A549 (cell line): ENCODE measurements at regions not wholly inside any gene's neighbourhood (a gene's known extent, or its start where the extent isn't known, plus 50 kb on each side); places are given as distances from the start of the nearest gene placed in this dataset.

Source experiments
- ATAC-seq, 2 experiments: fragments of 200-7000 bp in 1 of 2; fragments of >200 bp in 1 of 2; cut with Nextera tagmentation in 1 of 2; cut with Tn5 transposase in 1 of 2; 3 replicates each; pipeline versions ENCODE4 v1.8.0 to v1.9.1; 2018 to 2020; ENCODE audit warnings: mild to moderate bottlenecking in 1 of 2, moderate library complexity in 1 of 2
- CTCF ChIA-PET: fragments of 300-600 bp; sonication (Branson Sonifier 250); formaldehyde crosslinking; extraction: SDS; loops from one replicate; lab custom pipeline; 2021; ENCODE audit warnings: antibody characterized with exemption, inconsistent platforms; lab: Yijun Ruan, JAX
- POLR2A ChIA-PET: fragments of 350-600 bp; formaldehyde crosslinking; extraction: SDS; loops from one replicate; lab custom pipeline; 2021; ENCODE audit warnings: antibody characterized with exemption, inconsistent platforms; lab: Yijun Ruan, JAX
- DNase-seq, 2 experiments: peaks; one replicate each; pipeline versions ENCODE4 v3.0.0 to v3.0.0-alpha.2; 2011 to 2016; ENCODE audit warnings: low read depth in 1 of 2, low spot score in 1 of 2
- FAIRE-seq: peaks from 2 replicates; lab custom pipeline; 2011; peaks lifted over from hg19 to GRCh38; lab: Jason Lieb, UNC
- H3K27ac ChIP-seq, 2 experiments: fragments of >200 bp; sonication (Bioruptor Twin); formaldehyde crosslinking; 3 replicates each; pipeline ENCODE4 v1.5.1; 2016 to 2017
- H3K4me1 ChIP-seq: fragments of >200 bp; sonication (Bioruptor Twin); formaldehyde crosslinking; 3 replicates; pipeline ENCODE4 v1.6.1; 2016
- H3K4me2 ChIP-seq: fragments of >200 bp; sonication (Bioruptor Twin); formaldehyde crosslinking; 3 replicates; pipeline ENCODE4 v1.6.1; 2016
- H3K4me3 ChIP-seq: fragments of >200 bp; sonication (Bioruptor Twin); formaldehyde crosslinking; 3 replicates; pipeline ENCODE4 v1.5.1; 2016
- H3K9me3 ChIP-seq: fragments of >200 bp; sonication (Bioruptor Twin); formaldehyde crosslinking; 3 replicates; pipeline ENCODE4 v1.6.1; 2016
- ATOH8 ChIP-seq: fragments of 250-450 bp; sonication (Bioruptor Pico); IDR thresholded peaks from 2 replicates; pipeline ENCODE4 v1.5.0; 2020; ENCODE audit warnings: low read depth, mild to moderate bottlenecking, moderate library complexity
- CEBPB ChIP-seq, 2 experiments: fragments of >200 bp in 1 of 2; sonication (Bioruptor Twin) in 1 of 2; formaldehyde crosslinking in 1 of 2; IDR thresholded peaks; 2 replicates each; pipeline ENCODE4 v1.6.1; 2012 to 2016
- EHMT2 ChIP-seq: fragments of 200-600 bp; sonication (generic); IDR thresholded peaks from 2 replicates; pipeline ENCODE4 v1.6.1; 2016; ENCODE audit warnings: antibody characterized with exemption, low read depth, mild to moderate bottlenecking, moderate library complexity
- ESRRA ChIP-seq: fragments of 150-350 bp; IDR thresholded peaks from 2 replicates; pipeline ENCODE4 v1.6.1; 2014; ENCODE audit warnings: mild to moderate bottlenecking, low read length, borderline replicate concordance
- HDAC2 ChIP-seq: fragments of 200-600 bp; sonication (generic); IDR thresholded peaks from 2 replicates; pipeline ENCODE4 v1.6.1; 2016
- HES2 ChIP-seq: fragments of >200 bp; sonication (Bioruptor Twin); formaldehyde crosslinking; IDR thresholded peaks from 2 replicates; pipeline ENCODE4 v1.6.1; 2016
- HEYL ChIP-seq: fragments of 250-450 bp; sonication (Bioruptor Pico); IDR thresholded peaks from 2 replicates; pipeline ENCODE4 v1.8.0; 2021; ENCODE audit warnings: mild to moderate bottlenecking, moderate library complexity
- HOXB5 ChIP-seq: fragments of 250-450 bp; sonication (Bioruptor Pico); IDR thresholded peaks from 2 replicates; pipeline ENCODE4 v1.5.0; 2020; ENCODE audit warnings: mild to moderate bottlenecking, moderate library complexity
- KDM1A ChIP-seq: fragments of 200-600 bp; sonication (generic); IDR thresholded peaks from 2 replicates; pipeline ENCODE4 v1.6.1; 2016; ENCODE audit warnings: low read depth, mild to moderate bottlenecking
- KDM5A ChIP-seq: fragments of 200-600 bp; sonication (generic); IDR thresholded peaks from 2 replicates; pipeline ENCODE4 v1.6.1; 2016; ENCODE audit warnings: antibody characterized with exemption, mild to moderate bottlenecking
- MAZ ChIP-seq: fragments of 150-350 bp; IDR thresholded peaks from 2 replicates; pipeline ENCODE4 v1.6.1; 2014; ENCODE audit warnings: antibody characterized with exemption, low read depth, low read length, borderline replicate concordance
- MYC ChIP-seq: IDR thresholded peaks from 2 replicates; pipeline ENCODE4 v1.6.1; 2012; ENCODE audit warnings: mild to moderate bottlenecking, inconsistent platforms, low read length, improper control_type of control experiment, borderline replicate concordance
- NFE2L2 ChIP-seq: fragments of 150-350 bp; conservative IDR thresholded peaks from 2 replicates; pipeline ENCODE4 v1.6.1; 2014; ENCODE audit warnings: low read length
- NPAS2 ChIP-seq: fragments of 250-450 bp; sonication (Bioruptor Pico); IDR thresholded peaks from 2 replicates; pipeline ENCODE4 v1.8.0; 2022; ENCODE audit warnings: mild to moderate bottlenecking, moderate library complexity, borderline replicate concordance
- NR3C1 ChIP-seq: fragments of >200 bp; sonication (Bioruptor Twin); formaldehyde crosslinking; IDR thresholded peaks from 3 replicates; pipeline ENCODE4 v1.6.1; 2017
- PBX3 ChIP-seq: IDR thresholded peaks from 2 replicates; pipeline ENCODE4 v1.6.1; 2012
- PHF8 ChIP-seq: fragments of 200-600 bp; sonication (generic); IDR thresholded peaks from 2 replicates; pipeline ENCODE4 v1.6.1; 2016; ENCODE audit warnings: low read depth, mild to moderate bottlenecking, antibody characterized with exemption, moderate library complexity, borderline replicate concordance
- POLR2AphosphoS2 ChIP-seq: conservative IDR thresholded peaks from 2 replicates; pipeline ENCODE4 v1.6.1; 2012; ENCODE audit warnings: low read length, improper control_type of control experiment, inconsistent platforms
- RARB ChIP-seq: fragments of 250-450 bp; sonication (Bioruptor Pico); IDR thresholded peaks from 2 replicates; pipeline ENCODE4 v1.8.0; 2021; ENCODE audit warnings: mild to moderate bottlenecking, moderate library complexity
- RCOR1 ChIP-seq: fragments of 150-350 bp; IDR thresholded peaks from 2 replicates; pipeline ENCODE4 v1.6.1; 2014; ENCODE audit warnings: antibody characterized with exemption, low read length, low read depth
- TFCP2L1 ChIP-seq: fragments of 250-450 bp; sonication (Bioruptor Pico); IDR thresholded peaks from 2 replicates; pipeline ENCODE4 v1.5.0; 2021; ENCODE audit warnings: mild to moderate bottlenecking
- USF2 ChIP-seq: fragments of 450-650 bp; IDR thresholded peaks from 2 replicates; pipeline ENCODE4 v1.6.1; 2014; ENCODE audit warnings: antibody characterized with exemption
- ZFP36 ChIP-seq: fragments of 450-650 bp; IDR thresholded peaks from 2 replicates; pipeline ENCODE4 v1.6.1; 2014; ENCODE audit warnings: borderline replicate concordance; ENCODE audit not compliant: partially characterized antibody
- ZNF302 ChIP-seq: fragments of 250-450 bp; sonication (Bioruptor Pico); IDR thresholded peaks from 2 replicates; pipeline ENCODE4 v1.9.0; 2021; ENCODE audit warnings: inconsistent platforms, mild to moderate bottlenecking, moderate library complexity
- WGBS: methylation state at CpG from one replicate; pipeline ENCODE4 v1.1.6; 2017; ENCODE audit errors: missing lambda C conversion rate; 5-methylcytosine and 5-hydroxymethylcytosine counted together

- TF ChIP-seq TFCP2L1 (CRISPR knock-in tag) (no peak), RARB (CRISPR knock-in tag) (no peak)
Measured at GRCh38 chr4:126701756-126702155, 931.0 kb upstream of the INTU start (continued).

GRCh38 chr4:126702747-126703146, 930.0 kb upstream of the INTU start:
- Histone ChIP-seq H3K4me3 (no peak overlapping the region), H3K4me1 (no peaks in the 10 kb centered on the region), H3K4me2 (no peak overlapping the region), H3K9me3 (no peaks in the 10 kb centered on the region), H3K27ac (no peak overlapping the region)
- CTCF ChIA-PET: no interaction called here
- FAIRE-seq (no peak), ATAC-seq (no peak), DNase-seq (no peak)
- POLR2A ChIA-PET: no interaction called here
- TF ChIP-seq HES2 (no peak), HDAC2 (no peak), NPAS2 (no peak)
- WGBS: 0% methylated on average over 1 of the region's 1 CpG

GRCh38 chr4:126705266-126705665, 927.5 kb upstream of the INTU start:
- DNase-seq (peak in 1 of 2 experiments; percentile 0), FAIRE-seq (no peak), ATAC-seq (no peak)
- WGBS: 19% methylated on average over 3 of the region's 3 CpGs
- ChIA-PET POLR2A (no interaction called here), CTCF (interaction anchor here (0.8 kb wide), 1 partner anchor 57 kb away, joined by 3 read pairs; no protein-coding TSS in a partner anchor)
- H3K4me1 ChIP-seq: no peaks in the 10 kb centered on the region
- no peak overlapping the region for H3K4me3 ChIP-seq
- H3K4me2 ChIP-seq: no peak overlapping the region
- no peak overlapping the region for H3K27ac ChIP-seq
- TF ChIP-seq HOXB5 (no peak), CEBPB (IDR thresholded peaks at IDR 0.05) (no peak), PHF8 (no peak), EHMT2 (no peak), RCOR1 (no peak), KDM5A (no peak), ATOH8 (no peak), ZNF302 (CRISPR knock-in tag) (no peak), ZFP36 (no peak), ESRRA (no peak), MYC (no peak), POLR2AphosphoS2 (no peak), USF2 (no peak), NR3C1 (no peak), KDM1A (no peak), NFE2L2 (no peak), HEYL (CRISPR knock-in tag) (no peak), MAZ (no peak), PBX3 (no peak)
- TF ChIP-seq, all 56 proteins: peak for 0
- no peaks in the 10 kb centered on the region for H3K9me3 ChIP-seq
